ENCODE measurements at regions not wholly inside any gene's neighbourhood (a gene's known extent, or its start where the extent isn't known, plus 50 kb on each side); places are given as distances from the start of the nearest gene placed in this dataset.

DNA sequence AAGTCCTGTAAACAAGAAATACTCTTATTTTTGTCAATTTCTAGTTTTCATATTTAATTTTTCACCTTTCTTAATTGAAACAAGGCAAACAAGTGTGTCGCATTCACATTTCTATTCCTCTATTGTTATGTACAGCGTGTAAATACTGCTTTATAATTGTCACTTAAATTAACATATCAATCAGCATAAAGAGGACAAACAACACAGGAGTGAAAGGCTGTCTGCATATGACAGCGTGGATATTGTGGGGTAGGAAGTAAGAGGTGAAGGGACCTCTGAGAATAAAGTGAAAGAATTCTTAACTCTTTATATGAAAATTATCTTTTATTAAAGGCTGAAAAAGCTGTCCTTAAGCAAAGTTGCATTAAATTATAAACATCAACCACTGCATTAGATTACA, 797.9 kb upstream of the COBL start:
- TF ChIP-seq, protein P1, sequence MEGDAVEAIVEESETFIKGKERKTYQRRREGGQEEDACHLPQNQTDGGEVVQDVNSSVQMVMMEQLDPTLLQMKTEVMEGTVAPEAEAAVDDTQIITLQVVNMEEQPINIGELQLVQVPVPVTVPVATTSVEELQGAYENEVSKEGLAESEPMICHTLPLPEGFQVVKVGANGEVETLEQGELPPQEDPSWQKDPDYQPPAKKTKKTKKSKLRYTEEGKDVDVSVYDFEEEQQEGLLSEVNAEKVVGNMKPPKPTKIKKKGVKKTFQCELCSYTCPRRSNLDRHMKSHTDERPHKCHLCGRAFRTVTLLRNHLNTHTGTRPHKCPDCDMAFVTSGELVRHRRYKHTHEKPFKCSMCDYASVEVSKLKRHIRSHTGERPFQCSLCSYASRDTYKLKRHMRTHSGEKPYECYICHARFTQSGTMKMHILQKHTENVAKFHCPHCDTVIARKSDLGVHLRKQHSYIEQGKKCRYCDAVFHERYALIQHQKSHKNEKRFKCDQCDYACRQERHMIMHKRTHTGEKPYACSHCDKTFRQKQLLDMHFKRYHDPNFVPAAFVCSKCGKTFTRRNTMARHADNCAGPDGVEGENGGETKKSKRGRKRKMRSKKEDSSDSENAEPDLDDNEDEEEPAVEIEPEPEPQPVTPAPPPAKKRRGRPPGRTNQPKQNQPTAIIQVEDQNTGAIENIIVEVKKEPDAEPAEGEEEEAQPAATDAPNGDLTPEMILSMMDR (IDR thresholded peaks at IDR 0.05; ENCODE audit: insufficient read depth, low read depth, low read length, missing control alignments): no peak
- DNase-seq (ENCODE audit: low read depth): no peak
- H3K4me3 ChIP-seq (ENCODE audit: low read depth, low read length): no peak overlapping the region

GRCh38 chr7:52114056-52114455, 797.4 kb upstream of the COBL start:
- DNase-seq (ENCODE audit: low read depth): no peak
- TF ChIP-seq, protein P1 (IDR thresholded peaks at IDR 0.05; ENCODE audit: insufficient read depth, low read depth, low read length, missing control alignments): no peak
- H3K4me3 ChIP-seq (ENCODE audit: low read depth, low read length): no peak overlapping the region

GRCh38 chr7:52107355-52107754, 790.7 kb upstream of the COBL start:
- no peak overlapping the region for H3K4me3 ChIP-seq (ENCODE audit: low read depth, low read length)
- TF ChIP-seq, protein P1 (IDR thresholded peaks at IDR 0.05; ENCODE audit: insufficient read depth, low read depth, low read length, missing control alignments): no peak
- DNase-seq (ENCODE audit: low read depth): no peak

DNA sequence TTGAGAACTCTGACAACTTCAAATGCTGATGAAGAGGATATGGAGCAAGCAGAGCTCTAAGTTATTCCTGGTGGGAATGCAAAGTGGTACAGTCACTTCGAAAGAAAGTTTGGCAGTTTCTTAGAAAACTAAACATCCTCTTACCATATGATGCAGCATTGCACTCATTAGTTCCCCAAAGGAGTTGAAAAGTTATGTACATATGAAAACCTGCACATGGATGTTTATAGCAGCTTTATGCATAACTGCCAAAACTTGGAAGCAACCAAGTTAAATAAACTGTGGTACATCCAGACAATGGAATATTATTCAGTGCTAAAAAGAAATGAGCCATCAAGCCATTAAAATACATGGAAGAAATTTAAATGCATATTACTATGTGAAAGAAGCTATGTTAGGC, 779.3 kb upstream of the COBL start:
- TF ChIP-seq, protein P1 (IDR thresholded peaks at IDR 0.05; ENCODE audit: insufficient read depth, low read depth, low read length, missing control alignments): no peak
- DNase-seq (ENCODE audit: low read depth): no peak
- H3K4me3 ChIP-seq (ENCODE audit: low read depth, low read length): no peak overlapping the region

DNA sequence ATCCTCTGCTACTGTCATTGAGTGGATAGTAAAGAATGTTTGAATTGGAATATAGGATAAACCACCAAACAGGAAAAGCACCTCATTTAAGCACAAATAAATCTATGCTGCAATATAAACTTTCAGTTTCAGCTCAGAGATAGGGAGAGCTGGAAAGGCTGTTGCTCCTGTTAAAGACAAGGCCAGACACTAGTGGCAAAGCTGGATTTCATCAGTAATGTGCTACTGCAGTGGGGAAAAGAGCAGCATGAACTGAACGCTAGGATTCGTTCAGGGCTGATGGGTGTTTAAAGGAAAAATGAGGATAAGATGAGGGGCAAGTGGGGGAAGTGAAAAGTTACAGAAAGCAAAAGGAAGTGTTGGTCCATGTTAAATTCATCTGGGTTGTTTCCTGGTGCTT, 775.4 kb upstream of the COBL start:
- H3K4me3 ChIP-seq (ENCODE audit: low read depth, low read length): no peak overlapping the region
- TF ChIP-seq, protein P1 (IDR thresholded peaks at IDR 0.05; ENCODE audit: insufficient read depth, low read depth, low read length, missing control alignments): no peak
- DNase-seq (ENCODE audit: low read depth): no peak

GRCh38 chr7:52091101-52091500, 774.5 kb upstream of the COBL start:
- TF ChIP-seq, protein P1 (IDR thresholded peaks at IDR 0.05; ENCODE audit: insufficient read depth, low read depth, low read length, missing control alignments): no peak
- DNase-seq (ENCODE audit: low read depth): no peak

More at GRCh38 chr7:52091101-52091500, 774.5 kb upstream of the COBL start:
- H3K4me3 ChIP-seq (ENCODE audit: low read depth, low read length): no peak overlapping the region

Data from GM12865 (cell line).